ENCODE measurements at regions not wholly inside any gene's neighbourhood (a gene's known extent, or its start where the extent isn't known, plus 50 kb on each side); places are given as distances from the start of the nearest gene placed in this dataset.

GRCh38 chr13:97565906-97566305 is 131.9 kb downstream of the RAP2A start:
- Histone ChIP-seq H2AFZ (ENCODE audit: insufficient read depth, low read depth, low read length, poor library complexity, severe bottlenecking) (no peak overlapping the region), H3K9me3 (ENCODE audit: control extremely low read depth in 1 of 3, control insufficient read depth in 2 of 3, insufficient read depth in 1 of 3, low read length in 2 of 3) (no peaks in the 10 kb centered on the region), H3K27me3 (replicated peaks in 1 of 4; ENCODE audit: control extremely low read depth in 1 of 4, control insufficient read depth in 3 of 4, insufficient read depth in 4 of 4, low read length in 3 of 4) (peaks cover 0 to 15% (median 3%) of the 10 kb centered on the region in 4 experiments), H3K9ac (ENCODE audit: low read length) (no peak overlapping the region), H3K4me1 (ENCODE audit: control insufficient read depth in 2 of 2, insufficient read depth in 2 of 2, low read length in 2 of 2) (no peaks in the 10 kb centered on the region), H4K20me1 (ENCODE audit: control insufficient read depth, insufficient read depth, low read length, poor library complexity, severe bottlenecking) (no peaks in the 10 kb centered on the region), H3K4me2 (replicated peaks; ENCODE audit: low read depth, low read length, poor library complexity, severe bottlenecking) (no peak overlapping the region), H3K4me3 (ENCODE audit: control extremely low read depth in 1 of 5, extremely low read depth in 1 of 5, insufficient read depth in 1 of 5, low read depth in 2 of 5, low read length in 4 of 5) (no peak overlapping the region), H3K27ac (ENCODE audit: low read length in 2 of 2) (no peak overlapping the region), H3K79me2 (ENCODE audit: control insufficient read depth, insufficient read depth, low read length) (no peaks in the 10 kb centered on the region), H3K36me3 (replicated peaks in 1 of 2; ENCODE audit: control extremely low read depth in 1 of 2, control insufficient read depth in 1 of 2, extremely low read depth in 1 of 2, insufficient read depth in 2 of 2, low read length in 1 of 2) (no peaks in the 10 kb centered on the region)
- CTCF ChIA-PET = no interaction called here
- H3K9me3 Mint-ChIP-seq (ENCODE audit: insufficient read depth) = no peaks in the 10 kb centered on the region
- 100% methylated on average over 3 of the region's 3 CpGs for WGBS (ENCODE audit: insufficient coverage)
- H3K4me3 Mint-ChIP-seq = no peak overlapping the region
- H3K27me3 Mint-ChIP-seq = peaks cover 29% of the 10 kb centered on the region
- POLR2A ChIA-PET = no interaction called here
- DNase-seq (no peak), ATAC-seq (ENCODE audit: low read depth) (no peak)
- no peaks in the 10 kb centered on the region for H3K4me1 Mint-ChIP-seq
- intact Hi-C loops (cut with micrococcal nuclease) = no loop called here
- H3K27ac Mint-ChIP-seq = no peak overlapping the region
- TF ChIP-seq EZH2 (IDR thresholded peaks at IDR 0.05; ENCODE audit: borderline replicate concordance, insufficient read depth, low read depth, low read length, poor library complexity, severe bottlenecking) (no peak), CTCF (IDR thresholded peaks at IDR 0.05) (no peak)

- Histone ChIP-seq H3K4me1 (ENCODE audit: control insufficient read depth in 2 of 2, insufficient read depth in 2 of 2, low read length in 2 of 2) (no peaks in the 10 kb centered on the region), H3K9me3 (ENCODE audit: control extremely low read depth in 1 of 3, control insufficient read depth in 2 of 3, insufficient read depth in 1 of 3, low read length in 2 of 3) (no peaks in the 10 kb centered on the region), H3K4me2 (replicated peaks; ENCODE audit: low read depth, low read length, poor library complexity, severe bottlenecking) (no peak overlapping the region), H3K27ac (ENCODE audit: low read length in 2 of 2) (no peak overlapping the region), H2AFZ (ENCODE audit: insufficient read depth, low read depth, low read length, poor library complexity, severe bottlenecking) (no peak overlapping the region), H4K20me1 (ENCODE audit: control insufficient read depth, insufficient read depth, low read length, poor library complexity, severe bottlenecking) (no peaks in the 10 kb centered on the region), H3K27me3 (replicated peaks in 1 of 4; ENCODE audit: control extremely low read depth in 1 of 4, control insufficient read depth in 3 of 4, insufficient read depth in 4 of 4, low read length in 3 of 4) (peaks cover 0 to 12% (median 3%) of the 10 kb centered on the region in 4 experiments), H3K36me3 (replicated peaks in 1 of 2; ENCODE audit: control extremely low read depth in 1 of 2, control insufficient read depth in 1 of 2, extremely low read depth in 1 of 2, insufficient read depth in 2 of 2, low read length in 1 of 2) (no peaks in the 10 kb centered on the region), H3K9ac (ENCODE audit: low read length) (no peak overlapping the region), H3K79me2 (ENCODE audit: control insufficient read depth, insufficient read depth, low read length) (no peaks in the 10 kb centered on the region), H3K4me3 (ENCODE audit: control extremely low read depth in 1 of 5, extremely low read depth in 1 of 5, insufficient read depth in 1 of 5, low read depth in 2 of 5, low read length in 4 of 5) (no peak overlapping the region)
- no peak for DNase-seq
- 94% methylated on average over 2 of the region's 2 CpGs for WGBS (ENCODE audit: insufficient coverage)
- TF ChIP-seq CTCF (IDR thresholded peaks at IDR 0.05) (no peak), EZH2 (IDR thresholded peaks at IDR 0.05; ENCODE audit: borderline replicate concordance, insufficient read depth, low read depth, low read length, poor library complexity, severe bottlenecking) (no peak)
- no peaks in the 10 kb centered on the region for H3K4me1 Mint-ChIP-seq
- no peak overlapping the region for H3K4me3 Mint-ChIP-seq
- ChIA-PET CTCF (no interaction called here), POLR2A (no interaction called here)
- ATAC-seq (ENCODE audit: low read depth) = no peak
- H3K9me3 Mint-ChIP-seq (ENCODE audit: insufficient read depth) = no peaks in the 10 kb centered on the region
- intact Hi-C loops (cut with micrococcal nuclease) = no loop called here
- H3K27me3 Mint-ChIP-seq = peaks cover 25% of the 10 kb centered on the region
- H3K27ac Mint-ChIP-seq = no peak overlapping the region
These were observed 132.9 kb downstream of the RAP2A start for GRCh38 chr13:97566907-97567306.

Measured in B cell (primary cell).